ENCODE measurements at regions not wholly inside any gene's neighbourhood (a gene's known extent, or its start where the extent isn't known, plus 50 kb on each side); places are given as distances from the start of the nearest gene placed in this dataset.

DNA sequence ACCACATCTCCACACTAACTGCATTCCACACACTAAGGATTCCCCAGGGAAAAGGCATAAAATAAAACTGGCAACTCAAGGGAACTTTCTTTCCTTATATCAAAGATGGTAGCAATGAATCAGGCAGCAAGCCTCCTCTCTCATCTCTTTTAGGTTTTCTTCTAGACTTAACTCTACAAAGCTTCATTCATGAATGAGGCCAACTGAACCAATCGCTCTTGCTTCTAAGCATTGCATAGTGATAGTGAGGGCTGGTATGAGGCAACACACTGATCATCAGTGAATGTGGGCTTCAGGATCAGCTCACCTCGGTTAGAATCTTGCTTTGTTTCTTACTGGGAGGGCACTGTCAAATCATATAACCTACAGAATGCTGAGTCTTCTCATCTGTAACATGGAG lies 1090.7 kb upstream of the MIR17HG start (continued):
- TF ChIP-seq, protein P1, sequence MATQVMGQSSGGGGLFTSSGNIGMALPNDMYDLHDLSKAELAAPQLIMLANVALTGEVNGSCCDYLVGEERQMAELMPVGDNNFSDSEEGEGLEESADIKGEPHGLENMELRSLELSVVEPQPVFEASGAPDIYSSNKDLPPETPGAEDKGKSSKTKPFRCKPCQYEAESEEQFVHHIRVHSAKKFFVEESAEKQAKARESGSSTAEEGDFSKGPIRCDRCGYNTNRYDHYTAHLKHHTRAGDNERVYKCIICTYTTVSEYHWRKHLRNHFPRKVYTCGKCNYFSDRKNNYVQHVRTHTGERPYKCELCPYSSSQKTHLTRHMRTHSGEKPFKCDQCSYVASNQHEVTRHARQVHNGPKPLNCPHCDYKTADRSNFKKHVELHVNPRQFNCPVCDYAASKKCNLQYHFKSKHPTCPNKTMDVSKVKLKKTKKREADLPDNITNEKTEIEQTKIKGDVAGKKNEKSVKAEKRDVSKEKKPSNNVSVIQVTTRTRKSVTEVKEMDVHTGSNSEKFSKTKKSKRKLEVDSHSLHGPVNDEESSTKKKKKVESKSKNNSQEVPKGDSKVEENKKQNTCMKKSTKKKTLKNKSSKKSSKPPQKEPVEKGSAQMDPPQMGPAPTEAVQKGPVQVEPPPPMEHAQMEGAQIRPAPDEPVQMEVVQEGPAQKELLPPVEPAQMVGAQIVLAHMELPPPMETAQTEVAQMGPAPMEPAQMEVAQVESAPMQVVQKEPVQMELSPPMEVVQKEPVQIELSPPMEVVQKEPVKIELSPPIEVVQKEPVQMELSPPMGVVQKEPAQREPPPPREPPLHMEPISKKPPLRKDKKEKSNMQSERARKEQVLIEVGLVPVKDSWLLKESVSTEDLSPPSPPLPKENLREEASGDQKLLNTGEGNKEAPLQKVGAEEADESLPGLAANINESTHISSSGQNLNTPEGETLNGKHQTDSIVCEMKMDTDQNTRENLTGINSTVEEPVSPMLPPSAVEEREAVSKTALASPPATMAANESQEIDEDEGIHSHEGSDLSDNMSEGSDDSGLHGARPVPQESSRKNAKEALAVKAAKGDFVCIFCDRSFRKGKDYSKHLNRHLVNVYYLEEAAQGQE (IDR thresholded peaks at IDR 0.05; ENCODE audit: low read depth) = no peak

DNA sequence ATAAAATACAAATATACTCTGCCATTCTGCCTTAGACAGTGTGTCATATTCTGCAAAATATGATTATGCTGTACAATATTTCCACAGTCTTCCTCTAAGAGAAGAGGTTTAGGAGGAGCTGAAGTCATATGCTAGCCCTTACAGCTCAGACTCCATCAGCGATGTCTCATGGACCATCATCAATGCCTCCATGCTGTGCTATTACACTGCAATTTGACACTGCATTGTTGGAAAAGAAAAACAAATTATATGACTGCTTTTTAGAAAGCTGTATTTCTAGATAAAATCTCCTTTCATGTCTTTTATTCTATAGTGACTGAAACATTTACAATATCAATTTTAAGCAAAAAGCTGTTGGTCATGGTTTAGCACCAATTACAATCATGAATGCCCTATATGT lies 1089.4 kb upstream of the MIR17HG start:
- H3K9me2 ChIP-seq (ENCODE audit: insufficient read depth) = no peaks in the 10 kb centered on the region
- no TSS peak for BruUV-seq (replicated peaks)
- TF ChIP-seq ZFX (IDR thresholded peaks at IDR 0.05) = no peak
- no peak for TF ChIP-seq POLR2AphosphoS5 (IDR thresholded peaks at IDR 0.05; ENCODE audit: low read depth, low read length)
- TF ChIP-seq, protein P2, sequence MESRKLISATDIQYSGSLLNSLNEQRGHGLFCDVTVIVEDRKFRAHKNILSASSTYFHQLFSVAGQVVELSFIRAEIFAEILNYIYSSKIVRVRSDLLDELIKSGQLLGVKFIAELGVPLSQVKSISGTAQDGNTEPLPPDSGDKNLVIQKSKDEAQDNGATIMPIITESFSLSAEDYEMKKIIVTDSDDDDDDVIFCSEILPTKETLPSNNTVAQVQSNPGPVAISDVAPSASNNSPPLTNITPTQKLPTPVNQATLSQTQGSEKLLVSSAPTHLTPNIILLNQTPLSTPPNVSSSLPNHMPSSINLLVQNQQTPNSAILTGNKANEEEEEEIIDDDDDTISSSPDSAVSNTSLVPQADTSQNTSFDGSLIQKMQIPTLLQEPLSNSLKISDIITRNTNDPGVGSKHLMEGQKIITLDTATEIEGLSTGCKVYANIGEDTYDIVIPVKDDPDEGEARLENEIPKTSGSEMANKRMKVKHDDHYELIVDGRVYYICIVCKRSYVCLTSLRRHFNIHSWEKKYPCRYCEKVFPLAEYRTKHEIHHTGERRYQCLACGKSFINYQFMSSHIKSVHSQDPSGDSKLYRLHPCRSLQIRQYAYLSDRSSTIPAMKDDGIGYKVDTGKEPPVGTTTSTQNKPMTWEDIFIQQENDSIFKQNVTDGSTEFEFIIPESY (IDR thresholded peaks at IDR 0.05; ENCODE audit: extremely low read depth, insufficient replicate concordance, low read length) = no peak
- TF ChIP-seq EZH2 (IDR thresholded peaks at IDR 0.05) = no peak
- TF ChIP-seq JUND (IDR thresholded peaks at IDR 0.05) = no peak
- no peak for TF ChIP-seq EZH2phosphoT487 (IDR thresholded peaks at IDR 0.05; ENCODE audit: borderline replicate concordance)
- TF ChIP-seq TCF7L2 (IDR thresholded peaks at IDR 0.05; ENCODE audit: borderline replicate concordance, extremely low read depth, insufficient read depth, insufficient read length) = no peak
- TF ChIP-seq ELF1 (IDR thresholded peaks at IDR 0.05; ENCODE audit: borderline replicate concordance, low read depth) = no peak
- TF ChIP-seq POLR2A (IDR thresholded peaks at IDR 0.05; ENCODE audit: borderline replicate concordance, extremely low read depth, insufficient read depth, insufficient read length) = no peak
- TF ChIP-seq, protein P3, sequence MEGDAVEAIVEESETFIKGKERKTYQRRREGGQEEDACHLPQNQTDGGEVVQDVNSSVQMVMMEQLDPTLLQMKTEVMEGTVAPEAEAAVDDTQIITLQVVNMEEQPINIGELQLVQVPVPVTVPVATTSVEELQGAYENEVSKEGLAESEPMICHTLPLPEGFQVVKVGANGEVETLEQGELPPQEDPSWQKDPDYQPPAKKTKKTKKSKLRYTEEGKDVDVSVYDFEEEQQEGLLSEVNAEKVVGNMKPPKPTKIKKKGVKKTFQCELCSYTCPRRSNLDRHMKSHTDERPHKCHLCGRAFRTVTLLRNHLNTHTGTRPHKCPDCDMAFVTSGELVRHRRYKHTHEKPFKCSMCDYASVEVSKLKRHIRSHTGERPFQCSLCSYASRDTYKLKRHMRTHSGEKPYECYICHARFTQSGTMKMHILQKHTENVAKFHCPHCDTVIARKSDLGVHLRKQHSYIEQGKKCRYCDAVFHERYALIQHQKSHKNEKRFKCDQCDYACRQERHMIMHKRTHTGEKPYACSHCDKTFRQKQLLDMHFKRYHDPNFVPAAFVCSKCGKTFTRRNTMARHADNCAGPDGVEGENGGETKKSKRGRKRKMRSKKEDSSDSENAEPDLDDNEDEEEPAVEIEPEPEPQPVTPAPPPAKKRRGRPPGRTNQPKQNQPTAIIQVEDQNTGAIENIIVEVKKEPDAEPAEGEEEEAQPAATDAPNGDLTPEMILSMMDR (IDR thresholded peaks at IDR 0.05 in 2 of 3, conservative IDR thresholded peaks at IDR 0.05 in 1 of 3; ENCODE audit: borderline replicate concordance in 1 of 3, insufficient read depth in 1 of 3, low read depth in 2 of 3, low read length in 2 of 3) = no peak
- TF ChIP-seq, protein P1 (IDR thresholded peaks at IDR 0.05; ENCODE audit: low read depth) = no peak
- no peak for TF ChIP-seq SRF (IDR thresholded peaks at IDR 0.05; ENCODE audit: low read depth)
- TF ChIP-seq, protein P4, sequence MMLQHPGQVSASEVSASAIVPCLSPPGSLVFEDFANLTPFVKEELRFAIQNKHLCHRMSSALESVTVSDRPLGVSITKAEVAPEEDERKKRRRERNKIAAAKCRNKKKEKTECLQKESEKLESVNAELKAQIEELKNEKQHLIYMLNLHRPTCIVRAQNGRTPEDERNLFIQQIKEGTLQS (IDR thresholded peaks at IDR 0.05) = no peak
- TF ChIP-seq CEBPB (IDR thresholded peaks at IDR 0.05; ENCODE audit: low read depth) = no peak

More for the DNA sequence above, 1089.4 kb upstream of the MIR17HG start:
- H3K4me2 ChIP-seq (ENCODE audit: low read length) = no peak overlapping the region
- ChIA-PET CTCF (no interaction called here), RAD21 (ENCODE audit: low non-redundant PET in 1 of 2, low total read pairs in 2 of 2, uncharacterized antibody in 2 of 2, unreplicated experiment in 2 of 2) (no interaction called here), POLR2A (no interaction called here)
- H3K4me3 ChIP-seq (replicated peaks in 1 of 2; ENCODE audit: low read depth in 1 of 2, low read length in 2 of 2) = no peak overlapping the region
- H3K36me3 ChIP-seq (ENCODE audit: control insufficient read depth in 1 of 2, insufficient read depth in 2 of 2, low read length in 2 of 2) = no peaks in the 10 kb centered on the region
- no peak overlapping the region for H2AFZ ChIP-seq (ENCODE audit: low read depth, low read length, poor library complexity, severe bottlenecking)
- no peaks in the 10 kb centered on the region; a peak in 1 of 4 replicates for H3K9me3 ChIP-seq (ENCODE audit: control insufficient read depth in 1 of 2, insufficient read depth in 1 of 2, low read depth in 1 of 2, low read length in 2 of 2)
- intact Hi-C loops (cut with micrococcal nuclease) = no loop called here
- ATAC-seq = no peak
- H4K20me1 ChIP-seq (ENCODE audit: insufficient read depth) = no peaks in the 10 kb centered on the region
- H3K27me3 ChIP-seq (ENCODE audit: insufficient read depth, low read length) = no peaks in the 10 kb centered on the region
- H3K27ac ChIP-seq (ENCODE audit: low read depth, low read length) = no peak overlapping the region
- no peaks in the 10 kb centered on the region for H3K79me2 ChIP-seq (ENCODE audit: insufficient read depth, low read length)
- DNase-seq (ENCODE audit: low read depth, low spot score) = no peak
- H3K9ac ChIP-seq (ENCODE audit: low read length) = no peak overlapping the region
- no peaks in the 10 kb centered on the region for H3K4me1 ChIP-seq (ENCODE audit: control insufficient read depth in 1 of 2, insufficient read depth in 2 of 2, low read length in 2 of 2)

Data from HCT116 (cell line).